HG02571 (cell line): ENCODE measurements at regions not wholly inside any gene's neighbourhood (a gene's known extent, or its start where the extent isn't known, plus 50 kb on each side); places are given as distances from the start of the nearest gene placed in this dataset.

Experiments
- ATAC-seq: cut with Tn5 transposase; IDR thresholded peaks from one replicate; pipeline ENCODE4 v1.9.1; 2021; ENCODE audit warnings: mild to moderate bottlenecking, moderate library complexity; ENCODE audit not compliant: unreplicated experiment

DNA sequence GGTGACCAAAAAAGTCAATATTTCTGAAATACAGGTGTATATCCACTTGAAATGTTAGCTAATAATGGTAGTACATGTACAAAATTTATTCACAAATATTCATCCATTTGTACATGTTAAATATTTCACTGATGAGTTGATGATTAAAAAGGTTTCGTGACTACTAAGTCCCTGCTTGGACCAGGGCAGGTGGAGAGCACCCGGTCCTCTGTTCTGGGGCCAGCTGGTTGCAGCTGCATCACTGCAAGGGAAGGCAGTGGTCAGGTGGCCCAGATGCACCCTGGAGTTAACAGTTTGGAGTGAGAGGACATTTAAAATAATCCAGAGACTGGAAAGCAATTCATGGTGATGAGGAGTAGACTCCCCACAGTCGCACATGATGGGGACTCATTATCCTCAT is 141.2 kb downstream of the ZBTB18 start:
- no peak for ATAC-seq

- ATAC-seq, result no peak
Measured at GRCh38 chr1:244196571-244197285, 145.6 kb downstream of the ZBTB18 start.

GRCh38 chr1:244197851-244198375 is 146.8 kb downstream of the ZBTB18 start:
- no peak for ATAC-seq

- no peak for ATAC-seq
Measured at GRCh38 chr1:244199902-244200301, 148.8 kb downstream of the ZBTB18 start.

DNA sequence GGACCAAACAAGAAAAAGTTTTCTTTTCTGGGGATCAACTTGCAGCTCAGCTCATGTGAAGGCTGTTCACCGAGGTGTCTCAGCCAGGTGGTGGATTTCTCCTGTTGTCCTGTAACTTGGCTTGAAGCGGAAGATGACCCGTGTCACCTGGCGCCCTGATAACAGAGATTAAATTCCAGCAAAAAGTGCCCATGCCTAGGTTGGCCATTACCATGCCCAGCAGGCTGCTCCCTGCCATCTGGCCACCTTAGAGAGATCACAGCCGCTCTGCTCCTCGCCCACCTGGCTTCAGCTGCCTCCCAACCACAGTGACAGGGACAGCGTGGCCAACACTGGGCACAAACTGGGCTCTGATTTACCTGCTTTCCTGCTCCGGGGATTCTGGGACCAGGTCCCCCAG is 149.5 kb downstream of the ZBTB18 start:
- ATAC-seq, result no peak

DNA sequence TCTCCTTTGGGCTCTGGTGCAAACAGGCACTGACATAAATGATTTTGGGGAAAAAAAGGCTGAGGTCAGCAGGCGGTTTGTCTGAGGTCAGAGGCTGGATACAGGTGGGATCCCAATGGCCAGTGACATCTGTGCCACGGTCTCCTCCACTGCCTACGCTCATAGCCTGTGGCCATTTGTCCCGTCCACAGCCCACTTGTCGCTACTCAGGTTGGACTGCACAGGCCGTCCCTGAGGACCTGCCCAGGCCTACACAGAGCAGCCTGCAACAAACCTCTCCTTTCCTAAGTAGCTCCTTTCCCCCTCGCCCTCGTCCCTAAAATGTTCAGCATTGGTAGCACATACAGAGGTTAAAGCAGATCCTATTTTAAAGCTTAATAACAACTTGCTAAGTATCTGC is 150.7 kb downstream of the ZBTB18 start:
- no peak for ATAC-seq

GRCh38 chr1:244204004-244204403 is 152.9 kb downstream of the ZBTB18 start:
- no peak for ATAC-seq

GRCh38 chr1:244205171-244205570 is 154.1 kb downstream of the ZBTB18 start:
- ATAC-seq, result no peak

GRCh38 chr1:244205906-244206305 is 154.8 kb downstream of the ZBTB18 start:
- ATAC-seq, result no peak

- ATAC-seq, result no peak
Measured at GRCh38 chr1:244207042-244207934, 156.2 kb downstream of the ZBTB18 start.

DNA sequence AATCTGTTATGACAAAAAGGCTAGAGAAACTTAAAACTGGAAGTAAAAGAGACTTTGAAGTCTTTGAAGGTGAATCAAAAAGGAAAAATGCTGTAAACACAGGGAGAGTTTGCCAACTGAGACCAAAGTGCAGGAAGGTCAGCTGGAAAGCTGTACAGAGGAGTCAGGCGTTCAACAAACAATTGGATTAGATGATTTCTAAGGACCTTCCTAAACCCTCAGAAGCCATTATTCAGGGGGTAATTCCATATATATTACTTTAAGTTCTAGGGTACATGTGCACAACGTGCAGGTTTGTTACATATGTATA is 156.8 kb downstream of the ZBTB18 start:
- no peak for ATAC-seq

GRCh38 chr1:244209955-244210354 is 158.9 kb downstream of the ZBTB18 start:
- no peak for ATAC-seq

GRCh38 chr1:244210884-244211558 is 159.9 kb downstream of the ZBTB18 start:
- no peak for ATAC-seq

GRCh38 chr1:244211559-244211944 is 160.5 kb downstream of the ZBTB18 start:
- no peak for ATAC-seq

DNA sequence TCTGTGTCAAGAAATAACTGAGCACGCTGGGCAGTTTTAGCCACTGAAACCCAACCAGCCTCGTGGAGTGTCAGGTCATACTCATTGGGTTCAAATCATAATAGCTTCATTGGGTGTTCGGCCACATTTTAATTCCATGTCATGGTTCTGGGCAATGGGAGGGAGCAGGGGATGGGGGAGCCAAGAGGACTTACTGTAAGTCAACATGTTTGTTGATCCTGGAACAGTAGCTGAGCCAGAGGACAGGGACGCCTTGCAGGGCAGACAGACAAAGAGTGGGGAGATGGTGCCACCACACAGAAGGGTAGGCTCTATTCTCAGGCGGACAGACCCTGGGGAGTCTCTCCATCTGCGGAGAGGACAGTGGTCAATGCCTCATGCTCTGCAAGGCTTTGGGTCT is 161.1 kb downstream of the ZBTB18 start:
- no peak for ATAC-seq

DNA sequence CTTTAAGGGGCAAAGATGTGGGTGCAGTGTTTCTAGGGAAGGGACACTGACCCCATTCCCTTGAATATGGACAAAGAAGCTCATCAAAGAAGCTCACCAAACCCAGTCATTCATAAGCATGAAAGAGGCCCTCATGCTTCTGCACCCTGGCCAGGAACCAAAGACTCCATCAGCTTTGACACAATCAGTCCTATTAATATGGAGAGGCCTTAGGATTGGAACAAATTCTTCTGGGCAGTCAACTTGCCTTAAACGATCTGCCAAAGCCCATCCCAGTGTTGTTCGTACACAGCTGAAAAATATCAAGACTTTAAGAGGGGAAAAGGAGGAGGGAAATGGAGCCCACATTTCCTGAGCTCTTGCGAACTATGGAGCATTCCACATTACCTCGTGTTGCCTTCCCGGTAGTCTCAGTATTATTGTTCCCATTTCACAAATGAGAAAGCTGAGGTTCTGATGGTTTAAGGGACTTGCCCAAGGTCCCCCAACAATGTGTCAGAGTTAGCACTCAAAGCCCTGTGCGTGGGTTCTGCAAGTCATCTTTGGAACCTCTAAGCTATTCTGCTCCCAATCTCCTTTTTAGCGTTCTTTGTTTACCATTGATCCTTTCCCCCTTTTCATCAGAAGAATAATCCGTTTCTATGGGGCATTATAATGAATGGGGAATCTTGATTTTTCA is 161.9 kb downstream of the ZBTB18 start:
- no peak for ATAC-seq

DNA sequence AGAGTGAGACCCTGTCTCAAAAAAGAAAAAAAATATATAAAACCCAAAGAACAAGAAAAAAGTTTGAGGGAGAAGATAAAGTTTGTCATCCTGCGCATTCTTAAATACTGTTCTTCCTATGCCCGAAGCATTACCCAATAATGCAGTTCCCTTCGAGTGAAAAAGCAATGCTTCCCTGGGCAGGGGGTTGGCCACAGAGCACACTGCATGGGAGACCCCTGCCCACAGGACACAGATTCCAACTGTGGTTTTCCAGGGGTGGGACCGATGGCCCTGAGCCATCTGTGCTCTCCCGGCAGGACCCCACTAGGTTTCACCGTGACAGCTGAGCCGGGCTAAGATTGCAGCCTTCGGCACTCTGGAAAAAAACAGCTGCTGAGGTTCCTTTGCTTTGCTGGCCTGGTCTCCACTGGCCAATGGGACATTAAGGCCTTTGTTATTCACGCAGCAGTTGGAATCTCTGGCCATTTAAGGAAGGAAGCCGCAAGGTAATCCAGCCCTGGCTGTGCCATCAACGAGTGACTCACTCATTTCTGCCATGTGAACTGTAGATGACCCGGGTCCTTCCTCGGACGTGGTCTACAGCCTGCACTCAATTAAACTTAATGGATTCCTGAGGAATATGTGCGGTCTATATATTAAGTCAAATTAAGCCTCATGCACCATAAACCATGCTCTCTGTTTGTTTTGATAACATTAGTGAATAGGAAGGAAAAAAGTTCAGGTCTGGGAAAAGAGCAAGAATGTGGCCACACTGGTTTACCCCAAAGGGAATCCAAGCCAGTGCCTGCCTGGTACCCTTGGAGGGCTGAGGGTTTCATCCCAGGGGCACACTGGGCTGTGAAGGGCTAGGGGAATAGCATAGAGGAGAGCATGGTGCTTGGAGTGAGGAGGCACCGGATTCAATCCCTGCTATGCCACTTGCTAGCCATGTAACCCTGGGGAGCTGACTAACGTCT is 163.2 kb downstream of the ZBTB18 start:
- no peak for ATAC-seq

- no peak for ATAC-seq
Measured at GRCh38 chr1:244216836-244217235, 165.8 kb downstream of the ZBTB18 start.

- no peak for ATAC-seq
Measured at GRCh38 chr1:244217711-244218110, 166.6 kb downstream of the ZBTB18 start.

DNA sequence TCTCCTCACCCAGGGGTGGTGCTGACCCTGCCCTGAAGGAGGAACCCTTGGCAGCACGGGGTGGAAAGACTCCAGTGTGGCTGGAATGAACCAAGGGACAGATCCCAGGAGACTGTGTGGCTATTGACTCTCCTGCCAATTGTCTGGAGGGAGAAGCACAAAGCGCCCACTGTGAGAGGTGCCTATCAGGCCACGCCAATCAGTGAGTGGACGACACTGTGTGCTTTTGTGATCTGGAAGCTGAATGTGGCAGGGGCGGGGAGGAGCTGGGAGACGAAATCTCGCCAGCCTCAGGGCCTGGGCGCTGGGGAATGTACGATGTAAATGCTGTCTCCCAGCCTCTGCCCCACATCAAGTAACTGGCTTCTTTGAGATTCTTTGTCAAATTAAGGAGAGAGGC is 167.1 kb downstream of the ZBTB18 start:
- ATAC-seq, result no peak
